Cardiac fibroblast (primary cell): ENCODE measurements at regions not wholly inside any gene's neighbourhood (a gene's known extent, or its start where the extent isn't known, plus 50 kb on each side); places are given as distances from the start of the nearest gene placed in this dataset.

ENCODE experiments used
- DNase-seq, 2 donors: peaks; one replicate each; pipeline versions ENCODE4 v3.0.0 to v3.0.0-alpha.2; 2010; ENCODE audit warnings: low read depth in 2 of 2
- H3K4me3 ChIP-seq, 2 donors: replicated peaks in 1 of 2; 1 replicate in 1 of 2; 2 replicates in 1 of 2; pipeline ENCODE4 v1.5.1; 2011; ENCODE audit warnings: low read depth in 2 of 2, low read length in 2 of 2, mild to moderate bottlenecking in 2 of 2, moderate library complexity in 1 of 2
- CTCF ChIP-seq: IDR thresholded peaks from one replicate; pipeline ENCODE4 v1.5.1; 2011; ENCODE audit warnings: low read depth, mild to moderate bottlenecking, low read length, inconsistent platforms

GRCh38 chr22:27671413-27671935, 130.1 kb downstream of the MN1 start:
- no peak for DNase-seq
- no peak overlapping the region for H3K4me3 ChIP-seq
- TF ChIP-seq CTCF: no peak

- DNase-seq: no peak
- H3K4me3 ChIP-seq: no peak overlapping the region
- no peak for TF ChIP-seq CTCF
Measured at GRCh38 chr22:27672721-27673418, 128.7 kb downstream of the MN1 start.

GRCh38 chr22:27673839-27674238, 127.7 kb downstream of the MN1 start:
- H3K4me3 ChIP-seq: no peak overlapping the region
- TF ChIP-seq CTCF: no peak
- no peak for DNase-seq

- no peak overlapping the region for H3K4me3 ChIP-seq
- DNase-seq: no peak
- no peak for TF ChIP-seq CTCF
Measured at GRCh38 chr22:27674261-27674923, 127.2 kb downstream of the MN1 start.

GRCh38 chr22:27676545-27677213, 124.9 kb downstream of the MN1 start:
- no peak overlapping the region for H3K4me3 ChIP-seq
- no peak for TF ChIP-seq CTCF
- peak; percentile 61 to 89 for DNase-seq

GRCh38 chr22:27677905-27678458, 123.6 kb downstream of the MN1 start:
- no peak for TF ChIP-seq CTCF
- no peak for DNase-seq
- no peak overlapping the region for H3K4me3 ChIP-seq
